ENCODE measurements at regions not wholly inside any gene's neighbourhood (a gene's known extent, or its start where the extent isn't known, plus 50 kb on each side); places are given as distances from the start of the nearest gene placed in this dataset.

- Mint-ChIP-seq H3K36me3 (no peaks in the 10 kb centered on the region), H3K4me3 (no peak overlapping the region), H3K9me3 (no peaks in the 10 kb centered on the region), H3K27me3 (peaks cover 8% of the 10 kb centered on the region), H3K27ac (no peak overlapping the region), H3K4me1 (no peaks in the 10 kb centered on the region)
- DNase-seq, result no peak
- no peaks in the 10 kb centered on the region for H3K4me1 ChIP-seq (ENCODE audit: control insufficient read depth, insufficient read depth, low read length, poor library complexity, severe bottlenecking)
- H3K27me3 ChIP-seq (ENCODE audit: control insufficient read depth, insufficient read depth, low read length), result no peaks in the 10 kb centered on the region
- H3K4me3 ChIP-seq (ENCODE audit: low read depth, low read length), result no peak overlapping the region
- no peaks in the 10 kb centered on the region for H3K9me3 ChIP-seq (ENCODE audit: control insufficient read depth in 2 of 2, low read length in 2 of 2)
- no peaks in the 10 kb centered on the region for H3K36me3 ChIP-seq (ENCODE audit: control insufficient read depth, insufficient read depth, low read length)
- H3K27ac ChIP-seq (ENCODE audit: insufficient read depth, low read length, poor library complexity, severe bottlenecking), result no peak overlapping the region
- no peak for ATAC-seq (ENCODE audit: low read depth in 2 of 2)
These were observed 79.3 kb upstream of the MDFIC start for GRCh38 chr7:114842551-114843065.

- ATAC-seq (ENCODE audit: low read depth in 2 of 2), result no peak
- DNase-seq, result no peak
- Mint-ChIP-seq H3K36me3 (no peaks in the 10 kb centered on the region), H3K4me3 (no peak overlapping the region), H3K4me1 (no peaks in the 10 kb centered on the region), H3K27me3 (peaks cover 8% of the 10 kb centered on the region), H3K9me3 (no peaks in the 10 kb centered on the region), H3K27ac (no peak overlapping the region)
- Histone ChIP-seq H3K4me1 (ENCODE audit: control insufficient read depth, insufficient read depth, low read length, poor library complexity, severe bottlenecking) (no peaks in the 10 kb centered on the region), H3K9me3 (ENCODE audit: control insufficient read depth in 2 of 2, low read length in 2 of 2) (no peaks in the 10 kb centered on the region), H3K27me3 (ENCODE audit: control insufficient read depth, insufficient read depth, low read length) (no peaks in the 10 kb centered on the region), H3K27ac (ENCODE audit: insufficient read depth, low read length, poor library complexity, severe bottlenecking) (no peak overlapping the region), H3K4me3 (ENCODE audit: low read depth, low read length) (no peak overlapping the region), H3K36me3 (ENCODE audit: control insufficient read depth, insufficient read depth, low read length) (no peaks in the 10 kb centered on the region)
These were observed 78.8 kb upstream of the MDFIC start for GRCh38 chr7:114843102-114843501.

GRCh38 chr7:114851406-114852061, 70.4 kb upstream of the MDFIC start:
- H3K4me3 ChIP-seq (ENCODE audit: low read depth, low read length), result no peak overlapping the region
- no peaks in the 10 kb centered on the region for H3K27me3 ChIP-seq (ENCODE audit: control insufficient read depth, insufficient read depth, low read length)
- DNase-seq (no peak), ATAC-seq (ENCODE audit: low read depth in 2 of 2) (no peak)
- Mint-ChIP-seq H3K9me3 (peaks cover 0 to 4% (median 0%) of the 10 kb centered on the region in 7 donors), H3K27ac (no peak overlapping the region), H3K27me3 (no peaks in the 10 kb centered on the region), H3K4me3 (no peak overlapping the region), H3K36me3 (no peaks in the 10 kb centered on the region), H3K4me1 (no peaks in the 10 kb centered on the region)
- H3K9me3 ChIP-seq (ENCODE audit: control insufficient read depth in 2 of 2, low read length in 2 of 2), result no peaks in the 10 kb centered on the region
- H3K27ac ChIP-seq (ENCODE audit: insufficient read depth, low read length, poor library complexity, severe bottlenecking), result no peak overlapping the region
- no peaks in the 10 kb centered on the region for H3K4me1 ChIP-seq (ENCODE audit: control insufficient read depth, insufficient read depth, low read length, poor library complexity, severe bottlenecking)
- no peaks in the 10 kb centered on the region for H3K36me3 ChIP-seq (ENCODE audit: control insufficient read depth, insufficient read depth, low read length)

DNA sequence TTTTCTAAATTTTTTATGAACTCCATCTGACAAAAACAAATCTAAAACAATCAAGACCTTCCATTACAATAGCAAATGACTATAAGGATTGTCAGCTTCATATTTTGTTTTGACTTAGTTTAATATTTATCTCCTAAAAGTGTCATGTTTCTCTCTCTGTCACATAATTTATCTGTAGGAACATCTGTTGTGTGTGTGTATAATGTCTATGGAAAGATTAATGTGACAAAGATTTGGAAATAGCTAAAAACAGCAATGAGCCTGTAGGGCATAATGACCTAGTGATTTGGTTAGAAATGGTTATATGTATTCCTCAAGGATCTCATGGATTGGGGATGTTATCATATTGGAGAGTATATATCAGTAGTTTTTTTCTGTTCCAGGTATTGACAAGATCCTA, 69.6 kb upstream of the MDFIC start:
- ATAC-seq (ENCODE audit: low read depth in 2 of 2) (no peak), DNase-seq (no peak)
- H3K27ac Mint-ChIP-seq, result no peak overlapping the region
- Histone ChIP-seq H3K36me3 (ENCODE audit: control insufficient read depth, insufficient read depth, low read length) (no peaks in the 10 kb centered on the region), H3K4me1 (ENCODE audit: control insufficient read depth, insufficient read depth, low read length, poor library complexity, severe bottlenecking) (no peaks in the 10 kb centered on the region), H3K9me3 (ENCODE audit: control insufficient read depth in 2 of 2, low read length in 2 of 2) (no peaks in the 10 kb centered on the region), H3K4me3 (ENCODE audit: low read depth, low read length) (no peak overlapping the region), H3K27me3 (ENCODE audit: control insufficient read depth, insufficient read depth, low read length) (peaks cover 2% of the 10 kb centered on the region), H3K27ac (ENCODE audit: insufficient read depth, low read length, poor library complexity, severe bottlenecking) (no peak overlapping the region)
- no peaks in the 10 kb centered on the region for H3K27me3 Mint-ChIP-seq
- peaks cover 0 to 4% (median 0%) of the 10 kb centered on the region in 7 donors for H3K9me3 Mint-ChIP-seq
- no peaks in the 10 kb centered on the region for H3K36me3 Mint-ChIP-seq
- H3K4me1 Mint-ChIP-seq, result no peaks in the 10 kb centered on the region
- H3K4me3 Mint-ChIP-seq, result no peak overlapping the region

GRCh38 chr7:114853189-114853588, 68.7 kb upstream of the MDFIC start:
- Histone ChIP-seq H3K4me1 (ENCODE audit: control insufficient read depth, insufficient read depth, low read length, poor library complexity, severe bottlenecking) (no peaks in the 10 kb centered on the region), H3K27ac (ENCODE audit: insufficient read depth, low read length, poor library complexity, severe bottlenecking) (no peak overlapping the region), H3K9me3 (ENCODE audit: control insufficient read depth in 2 of 2, low read length in 2 of 2) (no peaks in the 10 kb centered on the region), H3K36me3 (ENCODE audit: control insufficient read depth, insufficient read depth, low read length) (no peaks in the 10 kb centered on the region), H3K4me3 (ENCODE audit: low read depth, low read length) (no peak overlapping the region), H3K27me3 (ENCODE audit: control insufficient read depth, insufficient read depth, low read length) (peaks cover 2% of the 10 kb centered on the region)
- H3K36me3 Mint-ChIP-seq, result no peaks in the 10 kb centered on the region
- ATAC-seq (ENCODE audit: low read depth in 2 of 2) (no peak), DNase-seq (no peak)
- H3K9me3 Mint-ChIP-seq, result peaks cover 0 to 4% (median 0%) of the 10 kb centered on the region in 7 donors
- H3K4me1 Mint-ChIP-seq, result no peaks in the 10 kb centered on the region
- H3K27me3 Mint-ChIP-seq, result no peaks in the 10 kb centered on the region
- H3K4me3 Mint-ChIP-seq, result no peak overlapping the region
- H3K27ac Mint-ChIP-seq, result no peak overlapping the region

DNA sequence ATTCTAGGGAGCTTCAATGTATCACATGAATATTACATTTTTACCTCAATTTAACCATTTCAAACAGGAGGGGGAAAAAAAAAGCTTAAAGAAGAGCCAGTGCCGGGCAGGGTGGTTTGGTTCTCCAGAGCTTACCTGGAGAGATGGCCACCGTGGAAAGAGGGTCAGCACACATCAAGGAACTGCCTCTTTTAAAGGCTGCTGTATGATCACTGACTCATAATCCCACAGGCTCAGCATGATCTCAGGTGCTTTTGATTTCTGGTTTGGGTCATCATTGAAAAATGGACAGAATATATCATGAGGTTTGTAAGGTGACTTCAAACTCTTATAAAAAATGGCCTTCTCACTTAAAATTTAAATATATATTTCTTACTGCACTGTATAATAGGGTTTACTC, 67.5 kb upstream of the MDFIC start:
- peaks cover 0 to 4% (median 0%) of the 10 kb centered on the region in 7 donors for H3K9me3 Mint-ChIP-seq
- no peaks in the 10 kb centered on the region for H3K36me3 Mint-ChIP-seq
- H3K27ac Mint-ChIP-seq, result no peak overlapping the region
- Histone ChIP-seq H3K9me3 (ENCODE audit: control insufficient read depth in 2 of 2, low read length in 2 of 2) (no peaks in the 10 kb centered on the region), H3K4me1 (ENCODE audit: control insufficient read depth, insufficient read depth, low read length, poor library complexity, severe bottlenecking) (no peaks in the 10 kb centered on the region), H3K27ac (ENCODE audit: insufficient read depth, low read length, poor library complexity, severe bottlenecking) (no peak overlapping the region), H3K27me3 (ENCODE audit: control insufficient read depth, insufficient read depth, low read length) (peaks cover 2% of the 10 kb centered on the region), H3K36me3 (ENCODE audit: control insufficient read depth, insufficient read depth, low read length) (no peaks in the 10 kb centered on the region), H3K4me3 (ENCODE audit: low read depth, low read length) (no peak overlapping the region)
- H3K4me3 Mint-ChIP-seq, result no peak overlapping the region
- H3K4me1 Mint-ChIP-seq, result no peaks in the 10 kb centered on the region
- DNase-seq (no peak), ATAC-seq (ENCODE audit: low read depth in 2 of 2) (no peak)
- H3K27me3 Mint-ChIP-seq, result no peaks in the 10 kb centered on the region

DNA sequence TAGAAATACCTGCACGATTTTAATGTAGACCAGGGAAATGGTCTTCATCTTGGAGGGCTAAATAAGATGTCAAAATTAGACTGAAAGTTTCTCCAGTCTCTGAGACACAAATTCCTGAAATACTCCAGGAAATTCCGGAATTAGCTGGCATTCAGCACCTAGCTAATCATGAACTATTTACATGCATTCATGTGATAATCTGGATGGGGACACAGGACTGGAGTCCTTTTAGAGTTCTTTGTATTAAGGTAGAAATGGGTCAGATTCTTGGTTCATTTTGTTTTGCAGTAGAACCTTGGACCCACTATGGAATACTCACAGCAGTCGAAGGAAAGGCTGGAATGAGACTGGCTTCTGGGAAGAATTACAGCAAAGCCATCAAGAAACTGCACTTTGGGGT, 65.3 kb upstream of the MDFIC start:
- no peaks in the 10 kb centered on the region for H3K9me3 Mint-ChIP-seq
- no peaks in the 10 kb centered on the region for H3K36me3 Mint-ChIP-seq
- DNase-seq, result no peak

DNA sequence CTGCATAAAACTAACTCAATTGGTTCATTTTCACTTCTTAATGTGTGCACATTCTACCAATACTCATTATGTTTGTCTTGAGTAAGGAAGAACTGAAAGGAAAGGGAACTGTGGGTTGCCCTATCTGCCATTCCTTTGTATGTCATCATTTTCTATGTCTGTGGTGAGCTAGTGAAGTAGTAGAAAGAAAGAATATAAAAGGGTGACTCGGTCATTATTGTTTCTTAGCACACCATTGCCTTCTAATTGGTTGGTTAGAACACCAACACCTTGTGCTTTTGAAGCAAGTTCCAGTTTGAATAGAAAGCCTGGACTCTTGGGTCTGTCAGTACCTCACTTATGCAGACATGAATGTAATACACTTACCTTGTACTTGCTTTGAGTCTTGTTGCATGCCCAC, 64.3 kb upstream of the MDFIC start:
- H3K9me3 Mint-ChIP-seq, result no peaks in the 10 kb centered on the region
- no peak overlapping the region for H3K27ac ChIP-seq (ENCODE audit: insufficient read depth, low read length, poor library complexity, severe bottlenecking)
- H3K27ac Mint-ChIP-seq, result no peak overlapping the region
- H3K4me1 Mint-ChIP-seq, result no peaks in the 10 kb centered on the region
- no peaks in the 10 kb centered on the region for H3K27me3 Mint-ChIP-seq
- DNase-seq (no peak), ATAC-seq (ENCODE audit: low read depth in 2 of 2) (no peak)
- no peaks in the 10 kb centered on the region for H3K9me3 ChIP-seq (ENCODE audit: control insufficient read depth in 2 of 2, low read length in 2 of 2)
- no peak overlapping the region for H3K4me3 Mint-ChIP-seq
- H3K4me3 ChIP-seq (ENCODE audit: low read depth, low read length), result no peak overlapping the region
- no peaks in the 10 kb centered on the region for H3K4me1 ChIP-seq (ENCODE audit: control insufficient read depth, insufficient read depth, low read length, poor library complexity, severe bottlenecking)
- peaks cover 2% of the 10 kb centered on the region for H3K27me3 ChIP-seq (ENCODE audit: control insufficient read depth, insufficient read depth, low read length)
- H3K36me3 ChIP-seq (ENCODE audit: control insufficient read depth, insufficient read depth, low read length), result no peaks in the 10 kb centered on the region
- no peaks in the 10 kb centered on the region for H3K36me3 Mint-ChIP-seq

More for the DNA sequence above, 65.3 kb upstream of the MDFIC start:
- Histone ChIP-seq H3K9me3 (ENCODE audit: control insufficient read depth in 2 of 2, low read length in 2 of 2) (no peaks in the 10 kb centered on the region), H3K4me1 (ENCODE audit: control insufficient read depth, insufficient read depth, low read length, poor library complexity, severe bottlenecking) (no peaks in the 10 kb centered on the region), H3K4me3 (ENCODE audit: low read depth, low read length) (no peak overlapping the region), H3K27me3 (ENCODE audit: control insufficient read depth, insufficient read depth, low read length) (peaks cover 2% of the 10 kb centered on the region), H3K36me3 (ENCODE audit: control insufficient read depth, insufficient read depth, low read length) (no peaks in the 10 kb centered on the region), H3K27ac (ENCODE audit: insufficient read depth, low read length, poor library complexity, severe bottlenecking) (no peak overlapping the region)
- ATAC-seq (ENCODE audit: low read depth in 2 of 2), result no peak
- Mint-ChIP-seq H3K4me3 (no peak overlapping the region), H3K27ac (no peak overlapping the region), H3K27me3 (no peaks in the 10 kb centered on the region), H3K4me1 (no peaks in the 10 kb centered on the region)
